ENCODE measurements at regions not wholly inside any gene's neighbourhood (a gene's known extent, or its start where the extent isn't known, plus 50 kb on each side); places are given as distances from the start of the nearest gene placed in this dataset.
"Not testable (repeated sequence)": the region's sequence is repeated elsewhere in the genome, so short reads cannot be mapped to it uniquely, and the experiment has no call there.

DNA sequence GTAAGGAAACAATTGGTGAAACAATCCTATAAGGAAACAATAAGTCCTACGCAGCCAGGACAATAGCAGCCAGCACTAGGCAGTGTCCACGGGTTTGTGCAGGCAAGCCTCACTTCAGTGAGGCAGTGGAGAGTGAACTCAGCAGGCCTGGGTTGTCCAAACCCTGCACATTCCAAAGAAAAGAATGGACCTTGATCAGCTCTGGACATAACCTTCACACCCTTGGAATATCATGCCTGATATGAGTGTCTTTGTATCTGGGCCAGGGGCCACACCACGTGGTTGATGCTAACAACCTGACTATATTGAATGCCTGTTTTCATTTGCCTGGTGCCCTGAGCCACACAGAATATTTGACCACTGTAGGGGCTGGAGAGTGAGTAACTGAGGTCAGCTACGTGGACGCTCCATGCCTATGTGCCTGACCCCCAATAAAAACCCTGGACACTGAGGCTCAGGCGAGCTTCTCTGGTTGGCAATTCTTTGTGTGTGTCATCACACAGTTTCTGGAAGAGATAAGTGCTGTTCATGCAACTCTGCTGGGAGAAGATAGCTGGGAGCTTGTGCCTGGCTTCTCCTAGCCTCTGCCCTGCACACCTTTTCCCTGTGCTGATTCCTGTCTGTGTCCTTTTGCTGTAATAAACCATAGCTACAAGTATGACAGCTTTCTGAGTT is 81.4 kb upstream of the NCOR2 start:
- DNase-seq: no peak

GRCh38 chr12:124647316-124647715 is 79.9 kb upstream of the NCOR2 start:
- DNase-seq: no peak

- no peak for DNase-seq
Measured at GRCh38 chr12:124646385-124647230, 79.2 kb upstream of the NCOR2 start.

DNA sequence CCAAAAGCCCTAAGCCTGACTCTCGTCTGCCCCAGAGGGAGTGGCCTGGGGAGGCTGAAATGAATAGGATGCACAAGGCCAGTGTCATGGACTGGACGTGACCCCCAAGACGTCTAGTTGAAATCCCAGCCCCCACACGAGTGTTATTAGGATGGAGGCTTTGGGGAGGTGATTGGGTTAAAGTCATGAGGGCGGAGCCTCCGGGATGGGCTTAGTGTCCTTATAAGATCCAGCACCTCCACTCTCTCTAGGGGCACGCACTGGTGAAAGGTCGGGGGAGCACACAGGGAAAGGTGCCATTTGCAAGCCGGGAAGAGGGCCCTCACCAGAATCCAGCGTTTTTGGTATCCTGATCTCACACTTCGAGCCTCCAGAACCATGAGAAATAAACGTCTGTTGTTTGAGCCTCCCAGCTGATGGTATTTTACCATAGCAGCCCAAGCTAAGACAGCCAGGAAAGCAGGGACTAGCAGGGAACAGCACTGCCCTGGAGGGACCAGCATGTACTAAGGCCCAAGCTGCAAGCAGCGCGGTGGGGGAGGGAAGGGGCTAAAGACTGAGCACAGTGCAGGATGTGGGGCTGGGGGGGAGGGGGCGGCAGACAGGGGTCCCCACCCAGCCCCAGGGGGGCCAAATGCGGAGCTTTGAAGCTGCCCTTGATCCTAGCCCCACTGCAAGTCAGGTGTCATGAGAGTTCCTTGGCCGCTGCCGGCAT is 78.3 kb upstream of the NCOR2 start:
- DNase-seq: no peak

DNA sequence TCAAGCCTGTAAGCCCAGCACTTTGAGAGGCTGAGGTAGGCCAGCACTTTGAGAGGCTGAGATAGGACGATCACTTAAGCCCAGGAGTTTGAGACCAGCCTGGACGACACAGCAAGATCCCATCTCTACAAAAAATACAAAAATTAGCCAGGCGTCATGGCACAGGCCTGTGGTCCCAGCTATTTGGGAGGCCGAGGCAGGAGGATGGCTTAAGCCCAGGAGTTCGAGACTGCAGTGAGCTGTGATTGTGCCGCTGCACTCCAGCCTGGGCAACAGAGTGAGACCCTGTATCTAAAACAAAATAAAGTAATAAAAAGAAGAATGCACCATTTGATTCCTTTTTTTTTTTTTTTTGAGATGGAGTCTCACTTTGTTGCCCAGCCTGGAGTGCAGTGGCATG is 76.4 kb upstream of the NCOR2 start:
- DNase-seq: not testable (repeated sequence)

- DNase-seq: no peak
Measured at GRCh38 chr12:124642105-124642504, 74.7 kb upstream of the NCOR2 start.

DNA sequence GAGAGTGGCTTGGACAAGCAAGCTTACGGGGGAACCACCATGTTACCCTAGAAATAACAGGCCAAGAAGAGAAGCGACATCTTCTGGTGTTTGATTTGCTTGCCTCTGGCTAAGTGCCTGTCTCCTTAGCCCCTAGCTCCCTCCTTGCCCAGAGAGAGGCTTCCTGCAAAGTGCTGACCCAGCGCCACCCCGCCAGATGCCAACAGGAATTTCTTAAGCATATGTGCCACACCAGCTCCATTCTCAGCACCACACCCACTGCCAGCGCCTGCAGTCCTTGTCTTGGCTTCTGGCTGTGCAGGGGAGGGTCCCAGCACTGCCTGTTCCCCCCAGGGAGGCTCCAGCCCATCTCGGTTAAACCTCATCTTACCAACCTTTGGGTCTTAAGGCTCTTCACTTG is 74.2 kb upstream of the NCOR2 start:
- no peak for DNase-seq

DNA sequence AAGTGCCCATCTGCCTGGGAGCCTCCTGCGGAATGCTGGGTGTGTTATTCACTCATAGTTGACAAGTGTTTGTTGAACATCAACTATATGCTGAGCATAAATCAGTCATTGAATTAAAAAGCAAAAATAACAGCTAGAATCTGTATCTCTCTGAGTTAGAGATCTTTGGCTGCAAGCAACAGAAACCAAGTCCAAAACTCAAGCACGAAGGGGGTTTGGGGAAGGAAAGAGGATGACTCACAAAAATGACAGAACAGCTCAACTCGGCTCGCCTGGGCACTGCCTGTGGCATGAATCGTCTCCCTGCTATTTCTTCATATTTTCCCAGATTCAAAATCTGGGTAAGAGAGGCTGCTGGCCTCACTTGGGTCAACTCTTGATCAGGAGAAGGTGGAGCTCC is 72.6 kb upstream of the NCOR2 start:
- no peak for DNase-seq

GRCh38 chr12:124639122-124639806 is 71.9 kb upstream of the NCOR2 start:
- DNase-seq: no peak

DNA sequence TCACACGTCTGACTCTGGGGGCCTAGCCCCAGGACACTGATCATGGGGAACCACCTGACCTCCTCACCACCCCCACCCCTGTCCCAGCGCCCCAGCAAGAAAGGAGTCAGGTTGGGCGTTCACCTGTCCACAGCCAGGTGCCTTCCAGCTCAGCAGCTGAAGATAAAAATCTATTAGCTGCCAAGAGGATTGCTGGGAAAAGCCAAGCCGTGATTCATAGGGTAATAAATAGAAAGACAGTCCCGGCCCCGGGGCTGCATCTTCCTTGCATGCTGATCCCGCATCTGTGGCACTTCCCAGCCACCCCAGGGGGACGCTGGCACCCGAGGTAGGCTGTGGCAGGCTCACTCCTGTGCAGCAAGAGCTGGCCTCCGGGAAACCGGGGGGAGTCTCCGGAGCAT is 70.2 kb upstream of the NCOR2 start:
- DNase-seq: no peak

- no peak for DNase-seq
Measured at GRCh38 chr12:124637163-124637562, 69.8 kb upstream of the NCOR2 start.

GRCh38 chr12:124636138-124636978 is 68.9 kb upstream of the NCOR2 start:
- no peak for DNase-seq

- no peak for DNase-seq
Measured at GRCh38 chr12:124635316-124635715, 67.9 kb upstream of the NCOR2 start.

GRCh38 chr12:124633365-124634362 is 66.3 kb upstream of the NCOR2 start:
- DNase-seq: no peak

DNA sequence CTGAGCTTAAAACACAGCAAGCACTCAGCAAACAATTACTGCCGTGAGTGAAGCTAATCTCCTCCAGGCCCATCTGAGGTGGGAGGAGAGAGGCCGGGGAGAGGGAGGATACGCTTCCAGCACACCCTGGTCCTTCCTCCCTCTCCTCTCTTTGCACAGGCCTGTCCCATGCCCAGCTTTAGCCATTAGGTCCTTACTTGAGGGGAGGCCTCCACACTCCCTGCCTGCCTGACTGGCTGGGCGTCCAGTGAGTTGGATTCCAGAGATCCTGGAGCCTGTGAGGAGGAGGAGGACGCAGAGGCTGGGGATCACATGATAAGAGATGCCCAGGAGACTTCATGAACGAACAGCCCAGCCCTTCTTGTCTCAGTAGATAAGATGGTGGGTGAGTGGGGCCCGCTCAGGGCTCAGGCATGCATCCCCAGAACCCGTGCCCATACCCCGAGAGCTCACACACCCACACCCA is 65.1 kb upstream of the NCOR2 start:
- DNase-seq: peak in 1 of 2 experiments; percentile 46

GRCh38 chr12:124631681-124632256 is 64.4 kb upstream of the NCOR2 start:
- DNase-seq: no peak

DNA sequence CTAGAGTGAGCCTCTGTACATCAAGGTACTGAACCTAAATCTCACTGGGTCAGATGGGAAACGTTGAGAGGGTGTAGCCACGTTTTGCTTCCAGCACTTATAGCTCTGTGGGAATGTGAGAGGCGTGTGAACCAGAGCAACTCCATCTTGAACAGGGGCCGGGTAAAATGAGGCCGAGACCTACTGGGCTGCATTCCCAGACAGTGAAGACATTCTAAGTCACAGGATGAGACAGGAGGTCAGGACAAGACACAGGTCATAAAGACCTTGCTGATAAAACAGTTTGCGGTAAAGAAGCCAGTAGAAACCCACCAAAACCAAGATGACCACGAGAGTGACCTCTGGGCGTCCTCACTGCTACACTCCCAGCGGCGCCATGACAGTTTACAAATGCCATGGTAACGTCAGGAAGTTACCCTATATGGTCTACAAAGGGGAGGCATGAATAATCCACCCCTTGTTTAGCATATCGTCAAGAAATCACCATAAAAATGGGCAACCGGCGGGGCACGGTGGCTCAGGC is 63.4 kb upstream of the NCOR2 start:
- no peak for DNase-seq

- DNase-seq: no peak
Measured at GRCh38 chr12:124629789-124630480, 62.5 kb upstream of the NCOR2 start.

DNA sequence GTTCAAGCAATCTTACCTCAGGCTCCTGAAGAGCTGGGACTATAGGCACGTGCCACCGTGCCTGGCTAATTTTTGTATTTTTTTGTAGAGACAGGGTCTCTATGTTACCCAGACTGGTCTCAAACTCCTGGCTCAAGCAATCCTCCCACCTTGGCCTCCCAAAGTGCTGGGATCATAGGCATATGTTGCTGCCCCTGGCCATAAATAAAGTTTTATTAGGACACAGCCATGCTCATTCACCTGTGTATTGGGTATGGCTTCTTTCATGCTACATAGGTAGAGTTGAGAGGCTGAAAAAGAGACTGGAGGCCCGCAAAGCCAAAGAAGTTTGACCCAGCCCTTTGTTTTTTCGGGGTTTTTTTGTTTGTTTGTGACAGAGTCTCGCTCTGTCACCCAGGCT is 61.7 kb upstream of the NCOR2 start:
- no peak for DNase-seq

- no peak for DNase-seq
Measured at GRCh38 chr12:124627956-124628355, 60.5 kb upstream of the NCOR2 start.
